GM19372 (cell line): ENCODE measurements at regions not wholly inside any gene's neighbourhood (a gene's known extent, or its start where the extent isn't known, plus 50 kb on each side); places are given as distances from the start of the nearest gene placed in this dataset.

ENCODE experiments used
- ATAC-seq: cut with Tn5 transposase; IDR thresholded peaks from one replicate; pipeline ENCODE4 v1.9.1; 2021; ENCODE audit warnings: mild to moderate bottlenecking, low read depth, moderate library complexity; ENCODE audit not compliant: unreplicated experiment

GRCh38 chr6:71420693-71421328 lies 132.2 kb downstream of the OGFRL1 start:
- peak; percentile 95 for ATAC-seq

- no peak for ATAC-seq
Observed at GRCh38 chr6:71421611-71422010, 133.0 kb downstream of the OGFRL1 start.

- ATAC-seq = no peak
Observed at GRCh38 chr6:71430018-71430417, 141.4 kb downstream of the OGFRL1 start.

GRCh38 chr6:71433441-71433840 lies 144.8 kb downstream of the OGFRL1 start:
- no peak for ATAC-seq

- ATAC-seq = no peak
Observed at GRCh38 chr6:71444222-71444621, 155.6 kb downstream of the OGFRL1 start.

GRCh38 chr6:71446057-71446456 lies 157.4 kb downstream of the OGFRL1 start:
- ATAC-seq = no peak

- no peak for ATAC-seq
Observed at GRCh38 chr6:71446470-71446869, 157.9 kb downstream of the OGFRL1 start.

GRCh38 chr6:71452697-71453370 lies 164.2 kb downstream of the OGFRL1 start:
- no peak for ATAC-seq

- ATAC-seq = no peak
Observed at GRCh38 chr6:71453371-71453706, 164.7 kb downstream of the OGFRL1 start.

- no peak for ATAC-seq
Observed at GRCh38 chr6:71454056-71454455, 165.4 kb downstream of the OGFRL1 start.

- no peak for ATAC-seq
Observed at GRCh38 chr6:71457929-71458328, 169.3 kb downstream of the OGFRL1 start.

- ATAC-seq = no peak
Observed at GRCh38 chr6:71459162-71459561, 170.6 kb downstream of the OGFRL1 start.

- ATAC-seq = no peak
Observed at GRCh38 chr6:71460933-71461332, 172.3 kb downstream of the OGFRL1 start.

GRCh38 chr6:71463061-71463460 lies 174.4 kb downstream of the OGFRL1 start:
- no peak for ATAC-seq

GRCh38 chr6:71465096-71465495 lies 176.5 kb downstream of the OGFRL1 start:
- ATAC-seq = no peak

- ATAC-seq = no peak
Observed at GRCh38 chr6:71466362-71466761, 177.8 kb downstream of the OGFRL1 start.

GRCh38 chr6:71468038-71468437 lies 179.4 kb downstream of the OGFRL1 start:
- no peak for ATAC-seq

- ATAC-seq = no peak
Observed at GRCh38 chr6:71468841-71469700, 180.5 kb downstream of the OGFRL1 start.

GRCh38 chr6:71471718-71472117 lies 183.1 kb downstream of the OGFRL1 start:
- no peak for ATAC-seq

- ATAC-seq = no peak
Observed at GRCh38 chr6:71473926-71474325, 185.3 kb downstream of the OGFRL1 start.

- no peak for ATAC-seq
Observed at GRCh38 chr6:71474942-71475341, 186.3 kb downstream of the OGFRL1 start.

GRCh38 chr6:71476371-71476770 lies 187.8 kb downstream of the OGFRL1 start:
- no peak for ATAC-seq
